Adrenal gland (tissue), 9 donors: ENCODE measurements at regions not wholly inside any gene's neighbourhood (a gene's known extent, or its start where the extent isn't known, plus 50 kb on each side); places are given as distances from the start of the nearest gene placed in this dataset.

ENCODE experiments used
- DNase-seq, 7 donors: peaks; one replicate each; pipeline ENCODE4 v3.0.0-alpha.2; 2019 to 2020
- H3K27ac ChIP-seq, 5 donors: fragments of 200-600 bp; sonication (generic) in 4 of 5; 1 replicate in 3 of 5; 2 replicates in 2 of 5; pipeline versions ENCODE4 v1.5.1 to v1.8.0; 2016 to 2020; ENCODE audit warnings: mild to moderate bottlenecking in 1 of 5
- H3K27me3 ChIP-seq: fragments of 200-600 bp; 2 replicates; pipeline ENCODE4 v1.8.0; 2021
- H3K36me3 ChIP-seq, 2 donors: fragments of 200-600 bp; replicated peaks in 1 of 2; 1 replicate in 1 of 2; 2 replicates in 1 of 2; pipeline versions ENCODE4 v1.5.1 to v1.8.0; 2018 to 2022
- H3K4me1 ChIP-seq, 2 donors: fragments of 200-600 bp; replicated peaks in 1 of 2; 1 replicate in 1 of 2; 2 replicates in 1 of 2; pipeline versions ENCODE4 v1.5.1 to v1.8.0; 2018 to 2021
- H3K4me3 ChIP-seq, 4 donors: fragments of 200-600 bp; sonication (generic) in 3 of 4; one replicate each; pipeline ENCODE4 v1.5.1; 2016 to 2018
- H3K9me3 ChIP-seq, 3 donors: fragments of 200-600 bp; sonication (generic) in 1 of 3; replicated peaks in 1 of 3; 1 replicate in 2 of 3; 2 replicates in 1 of 3; pipeline versions ENCODE4 v1.5.1 to v1.8.0; 2016 to 2021
- CTCF ChIP-seq, 6 experiments: fragments of 450-650 bp in 4 of 6; fragments of 200-600 bp in 2 of 6; sonication (generic) in 1 of 6; IDR thresholded peaks; 1 replicate in 5 of 6; 2 replicates in 1 of 6; pipeline versions ENCODE4 v1.5.1 to v1.8.0; 2016 to 2021; ENCODE audit warnings: antibody characterized with exemption in 6 of 6, mild to moderate bottlenecking in 2 of 6, moderate library complexity in 1 of 6
- POLR2A ChIP-seq, 2 donors: fragments of 450-650 bp; IDR thresholded peaks; one replicate each; pipeline ENCODE4 v1.6.1; 2017; ENCODE audit warnings: antibody characterized with exemption in 2 of 2, mild to moderate bottlenecking in 2 of 2, moderate library complexity in 1 of 2
- WGBS, 4 donors: extraction: QIAGEN DNeasy Blood & Tissue Kit in 2 of 4; methylation state at CpG; one replicate each; pipeline versions ENCODE4 v1.1.5 to v1.1.7; 2013 to 2017; 5-methylcytosine and 5-hydroxymethylcytosine counted together
- intact Hi-C, 2 donors: fragments of 100-400 bp; cut with DNase I; formaldehyde crosslinking; loops; one replicate each; pipeline versions ENCODE4 v1.14.1 to v1.15.0; 2022 to 2023
- donor health status: healthy with polysubstance abuse.
- donor health status: Bipolar disorder and iron deficiency.
- donor health status: DM: yes; HTN: yes; CAD: no.
- donor health status: DM: no; HTN: no; CAD: no.
- donor health status: DM: no; HTN: no; CAD: no.

GRCh38 chr5:67997148-67997547 lies 218.4 kb upstream of the PIK3R1 start:
- Histone ChIP-seq H3K4me1 (peaks cover 0 to 26% of the 10 kb centered on the region in 2 donors), H3K36me3 (no peaks in the 10 kb centered on the region), H3K27ac (no peak overlapping the region), H3K9me3 (no peaks in the 10 kb centered on the region), H3K4me3 (no peak overlapping the region), H3K27me3 (no peaks in the 10 kb centered on the region)
- 92% methylated on average over 1 of the region's 1 CpG for WGBS, 4 donors
- TF ChIP-seq POLR2A (IDR thresholded peaks at IDR 0.05) (no peak), CTCF (IDR thresholded peaks at IDR 0.05) (no peak)
- intact Hi-C loops: no loop called here
- no peak for DNase-seq

GRCh38 chr5:67996596-67996995 lies 219.0 kb upstream of the PIK3R1 start:
- WGBS, 4 donors: 74 to 85% (median 76%) methylated on average over 10 of the region's 10 CpGs
- peak in 1 of 7 donors; percentile 20 for DNase-seq
- Histone ChIP-seq H3K27me3 (no peaks in the 10 kb centered on the region), H3K9me3 (no peaks in the 10 kb centered on the region), H3K4me1 (peaks cover 0 to 26% of the 10 kb centered on the region in 2 donors), H3K36me3 (no peaks in the 10 kb centered on the region), H3K27ac (no peak overlapping the region), H3K4me3 (no peak overlapping the region)
- intact Hi-C loops: no loop called here
- TF ChIP-seq POLR2A (IDR thresholded peaks at IDR 0.05): no peak
- no peak for TF ChIP-seq CTCF (IDR thresholded peaks at IDR 0.05)

GRCh38 chr5:67992923-67993322 lies 222.6 kb upstream of the PIK3R1 start:
- intact Hi-C loops: no loop called here
- WGBS, 4 donors: 36 to 45% (median 38%) methylated on average over 3 of the region's 3 CpGs

GRCh38 chr5:67989456-67989855 lies 226.1 kb upstream of the PIK3R1 start:
- DNase-seq: peak in 1 of 7 donors; percentile 22
- Histone ChIP-seq H3K4me1 (peaks cover 0 to 11% of the 10 kb centered on the region in 2 donors), H3K27ac (no peak overlapping the region), H3K27me3 (no peaks in the 10 kb centered on the region), H3K9me3 (no peaks in the 10 kb centered on the region), H3K36me3 (no peaks in the 10 kb centered on the region), H3K4me3 (no peak overlapping the region)
- TF ChIP-seq CTCF (IDR thresholded peaks at IDR 0.05) (no peak), POLR2A (IDR thresholded peaks at IDR 0.05) (no peak)
- WGBS, 4 donors: 28 to 58% (median 44%) methylated on average over 2 of the region's 2 CpGs
- intact Hi-C loops: no loop called here

More at GRCh38 chr5:67992923-67993322, 222.6 kb upstream of the PIK3R1 start:
- H3K27me3 ChIP-seq: no peaks in the 10 kb centered on the region
- H3K4me3 ChIP-seq: no peak overlapping the region
- H3K36me3 ChIP-seq: no peaks in the 10 kb centered on the region
- peaks cover 0 to 14% of the 10 kb centered on the region in 2 donors for H3K4me1 ChIP-seq
- no peak for TF ChIP-seq POLR2A (IDR thresholded peaks at IDR 0.05)
- TF ChIP-seq CTCF (IDR thresholded peaks at IDR 0.05): no peak
- no peak overlapping the region for H3K27ac ChIP-seq
- H3K9me3 ChIP-seq: no peaks in the 10 kb centered on the region
- no peak for DNase-seq
